ENCODE measurements at regions not wholly inside any gene's neighbourhood (a gene's known extent, or its start where the extent isn't known, plus 50 kb on each side); places are given as distances from the start of the nearest gene placed in this dataset.

DNA sequence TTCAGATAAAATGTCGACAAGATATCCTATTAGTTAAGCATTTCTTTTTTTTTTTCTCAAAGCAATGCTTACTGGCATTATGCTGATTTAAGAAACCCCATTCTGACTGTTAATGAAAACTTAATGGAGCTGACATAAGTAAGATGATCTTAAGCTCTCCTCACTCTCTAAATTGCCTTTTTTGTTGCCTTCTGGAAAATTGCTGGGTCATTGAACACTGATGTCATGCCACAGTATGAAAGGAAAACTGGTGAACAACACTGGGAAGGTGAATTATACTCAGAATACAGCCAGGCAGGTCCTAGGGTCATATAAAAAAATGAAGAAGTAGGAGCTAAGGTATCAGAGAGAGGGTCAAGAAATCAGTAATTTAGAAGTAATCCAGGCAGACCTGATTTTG, 179.9 kb downstream of the BTG1 start:
- TF ChIP-seq, protein P1, sequence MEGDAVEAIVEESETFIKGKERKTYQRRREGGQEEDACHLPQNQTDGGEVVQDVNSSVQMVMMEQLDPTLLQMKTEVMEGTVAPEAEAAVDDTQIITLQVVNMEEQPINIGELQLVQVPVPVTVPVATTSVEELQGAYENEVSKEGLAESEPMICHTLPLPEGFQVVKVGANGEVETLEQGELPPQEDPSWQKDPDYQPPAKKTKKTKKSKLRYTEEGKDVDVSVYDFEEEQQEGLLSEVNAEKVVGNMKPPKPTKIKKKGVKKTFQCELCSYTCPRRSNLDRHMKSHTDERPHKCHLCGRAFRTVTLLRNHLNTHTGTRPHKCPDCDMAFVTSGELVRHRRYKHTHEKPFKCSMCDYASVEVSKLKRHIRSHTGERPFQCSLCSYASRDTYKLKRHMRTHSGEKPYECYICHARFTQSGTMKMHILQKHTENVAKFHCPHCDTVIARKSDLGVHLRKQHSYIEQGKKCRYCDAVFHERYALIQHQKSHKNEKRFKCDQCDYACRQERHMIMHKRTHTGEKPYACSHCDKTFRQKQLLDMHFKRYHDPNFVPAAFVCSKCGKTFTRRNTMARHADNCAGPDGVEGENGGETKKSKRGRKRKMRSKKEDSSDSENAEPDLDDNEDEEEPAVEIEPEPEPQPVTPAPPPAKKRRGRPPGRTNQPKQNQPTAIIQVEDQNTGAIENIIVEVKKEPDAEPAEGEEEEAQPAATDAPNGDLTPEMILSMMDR (conservative IDR thresholded peaks at IDR 0.05; ENCODE audit: low read depth, low read length): no peak
- TF ChIP-seq EZH2 (IDR thresholded peaks at IDR 0.05; ENCODE audit: borderline replicate concordance, low read depth, low read length, poor library complexity, severe bottlenecking): no peak

Measured in A673 (cell line).